Stimulated activated naive B cell treated with anti-CD40 and anti-IgM and Interleukin-4, amounts not matched to agents 10 μg/mL and 1 μg/mL and 100 μg/mL, for 72 hours (primary cell): ENCODE measurements at regions not wholly inside any gene's neighbourhood (a gene's known extent, or its start where the extent isn't known, plus 50 kb on each side); places are given as distances from the start of the nearest gene placed in this dataset.

Experiments
- ATAC-seq, 2 donors: fragments of 150-1000 bp; cut with Tn5 transposase; replicated peaks; 2 replicates each; pipeline ENCODE4 v1.10.0; 2021; ENCODE audit warnings: moderate library complexity in 1 of 2
- DNase-seq: peaks from one replicate; pipeline ENCODE4 v3.0.0; 2021
- H3K27ac Mint-ChIP-seq: one replicate; pipeline ENCODE4 v1.8.0; 2022; ENCODE audit warnings: mild to moderate bottlenecking, mixed read lengths
- H3K27me3 Mint-ChIP-seq, 2 donors: one replicate each; pipeline ENCODE4 v1.8.0; 2022; ENCODE audit warnings: mixed read lengths in 2 of 2
- H3K36me3 Mint-ChIP-seq, 2 donors: one replicate each; pipeline ENCODE4 v1.8.0; 2022; ENCODE audit warnings: mixed read lengths in 2 of 2, mild to moderate bottlenecking in 1 of 2
- H3K4me1 Mint-ChIP-seq, 2 donors: one replicate each; pipeline ENCODE4 v1.8.0; 2022; ENCODE audit warnings: mixed read lengths in 2 of 2, mild to moderate bottlenecking in 1 of 2
- H3K4me3 Mint-ChIP-seq, 2 donors: one replicate each; pipeline ENCODE4 v1.8.0; 2022; ENCODE audit warnings: mild to moderate bottlenecking in 2 of 2, mixed read lengths in 2 of 2, moderate library complexity in 1 of 2
- H3K9me3 Mint-ChIP-seq, 2 donors: one replicate each; pipeline ENCODE4 v1.8.0; 2022; ENCODE audit warnings: mixed read lengths in 2 of 2, mild to moderate bottlenecking in 1 of 2

DNA sequence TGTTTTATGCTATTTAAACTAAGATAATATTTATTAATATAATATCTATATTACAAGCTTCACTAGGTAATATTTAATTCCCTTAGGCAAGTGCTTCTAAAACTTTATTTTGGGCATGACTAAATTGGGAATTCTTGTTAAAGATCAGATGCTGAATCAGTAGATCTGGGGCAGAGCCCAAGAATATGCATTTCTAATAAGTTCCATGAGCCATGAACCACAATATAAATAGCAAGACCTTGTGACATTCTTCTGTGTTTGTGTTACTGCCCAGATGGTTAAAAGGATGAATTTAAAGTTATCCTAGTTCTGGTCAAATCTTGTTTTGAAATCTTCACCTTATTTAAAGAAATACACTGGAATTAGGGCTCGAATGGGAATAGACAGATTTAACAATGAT, 258.4 kb upstream of the CACNA2D1 start:
- no peaks in the 10 kb centered on the region for H3K9me3 Mint-ChIP-seq
- H3K4me3 Mint-ChIP-seq = no peak overlapping the region
- ATAC-seq = no peak
- no peaks in the 10 kb centered on the region for H3K4me1 Mint-ChIP-seq
- H3K27me3 Mint-ChIP-seq = no peaks in the 10 kb centered on the region
- H3K27ac Mint-ChIP-seq = no peak overlapping the region
- DNase-seq = no peak
- no peaks in the 10 kb centered on the region for H3K36me3 Mint-ChIP-seq

DNA sequence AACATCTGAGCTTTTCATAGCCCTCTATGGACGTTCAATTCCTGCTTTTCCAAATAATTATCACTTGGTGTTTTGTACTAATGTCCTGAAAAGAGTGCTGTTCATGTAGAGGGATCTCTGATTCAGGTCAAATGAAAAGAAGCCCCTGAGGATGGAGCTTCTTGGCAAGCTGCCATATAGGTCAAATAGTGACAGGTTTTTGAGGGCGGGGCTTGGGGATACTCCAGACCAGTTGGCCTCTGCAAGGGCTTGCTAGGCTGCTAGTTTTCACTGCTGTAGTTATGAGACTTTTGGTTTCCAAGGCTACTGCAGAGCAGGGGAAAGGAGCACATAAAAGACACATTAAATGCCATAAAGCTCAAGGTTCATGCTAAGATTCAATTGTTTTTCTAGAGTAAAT, 257.2 kb upstream of the CACNA2D1 start:
- no peaks in the 10 kb centered on the region for H3K27me3 Mint-ChIP-seq
- H3K4me1 Mint-ChIP-seq = no peaks in the 10 kb centered on the region
- DNase-seq = no peak
- no peaks in the 10 kb centered on the region for H3K9me3 Mint-ChIP-seq
- H3K27ac Mint-ChIP-seq = no peak overlapping the region
- no peak overlapping the region for H3K4me3 Mint-ChIP-seq
- ATAC-seq = no peak
- no peaks in the 10 kb centered on the region for H3K36me3 Mint-ChIP-seq

DNA sequence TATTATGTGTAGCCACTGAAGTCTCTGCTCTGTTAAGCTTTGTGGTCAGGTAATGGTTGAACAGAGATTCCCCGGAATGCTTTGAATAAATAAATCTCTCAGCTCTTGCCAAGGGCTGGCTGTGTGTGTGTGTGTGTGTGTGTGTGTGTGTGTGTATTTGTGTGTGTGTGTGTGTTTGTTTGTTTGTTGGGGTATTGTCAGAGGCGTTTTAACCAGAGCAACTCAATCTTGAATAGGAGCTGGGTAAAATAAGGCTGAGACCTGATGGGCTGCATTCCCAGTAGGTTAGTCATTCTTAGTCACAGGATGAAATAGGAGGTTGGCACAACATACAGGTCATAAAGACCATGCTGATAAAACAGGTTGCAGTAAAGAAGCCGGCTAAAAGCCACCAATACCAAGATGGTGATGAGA, 256.2 kb upstream of the CACNA2D1 start:
- DNase-seq (no peak), ATAC-seq (no peak)
- Mint-ChIP-seq H3K27me3 (no peaks in the 10 kb centered on the region), H3K36me3 (no peaks in the 10 kb centered on the region), H3K4me3 (no peak overlapping the region), H3K27ac (no peak overlapping the region), H3K9me3 (no peaks in the 10 kb centered on the region), H3K4me1 (no peaks in the 10 kb centered on the region)

DNA sequence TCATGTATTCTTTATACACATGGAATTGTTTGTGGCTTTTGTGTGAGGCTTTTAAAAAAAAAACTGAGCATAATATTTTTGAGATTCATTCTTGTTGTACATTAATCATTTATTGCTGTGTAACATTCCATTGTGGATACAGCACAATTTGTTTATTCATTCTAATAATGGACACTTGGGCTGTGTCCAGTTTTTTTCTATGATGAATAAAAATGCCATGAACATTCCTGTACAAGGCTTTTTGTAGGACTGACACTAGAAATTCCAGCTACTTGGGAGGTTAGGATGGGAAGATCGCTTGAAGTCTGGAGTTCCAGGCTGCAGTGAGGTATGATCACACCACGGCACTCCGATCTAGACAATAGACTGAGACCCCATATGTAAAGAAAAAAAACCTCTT, 254.3 kb upstream of the CACNA2D1 start:
- ATAC-seq = no peak
- no peak for DNase-seq
- Mint-ChIP-seq H3K4me1 (no peaks in the 10 kb centered on the region), H3K27me3 (no peaks in the 10 kb centered on the region), H3K27ac (no peak overlapping the region), H3K9me3 (no peaks in the 10 kb centered on the region), H3K36me3 (no peaks in the 10 kb centered on the region), H3K4me3 (no peak overlapping the region)

DNA sequence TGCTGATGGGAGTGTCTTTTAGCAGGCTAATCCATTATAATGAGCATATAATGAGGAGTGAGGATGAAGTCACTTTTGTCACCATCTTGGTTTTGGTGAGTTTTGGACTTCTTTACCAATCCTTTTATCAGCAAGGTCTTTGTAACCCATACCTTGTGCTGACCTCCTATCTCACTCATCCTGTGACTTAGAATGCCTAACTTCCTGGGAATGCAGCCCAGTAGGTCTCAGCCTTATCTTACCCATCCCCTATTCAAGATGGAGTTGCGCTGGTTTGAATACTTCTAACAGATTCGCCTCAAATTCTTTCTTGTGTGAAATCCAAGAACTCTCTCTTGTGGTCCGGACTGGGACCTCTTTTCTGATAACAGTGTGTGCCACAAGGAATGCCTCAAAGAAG, 253.1 kb upstream of the CACNA2D1 start:
- Mint-ChIP-seq H3K9me3 (no peaks in the 10 kb centered on the region), H3K4me3 (no peak overlapping the region), H3K4me1 (no peaks in the 10 kb centered on the region), H3K27me3 (no peaks in the 10 kb centered on the region), H3K36me3 (no peaks in the 10 kb centered on the region), H3K27ac (no peak overlapping the region)
- DNase-seq (no peak), ATAC-seq (no peak)

DNA sequence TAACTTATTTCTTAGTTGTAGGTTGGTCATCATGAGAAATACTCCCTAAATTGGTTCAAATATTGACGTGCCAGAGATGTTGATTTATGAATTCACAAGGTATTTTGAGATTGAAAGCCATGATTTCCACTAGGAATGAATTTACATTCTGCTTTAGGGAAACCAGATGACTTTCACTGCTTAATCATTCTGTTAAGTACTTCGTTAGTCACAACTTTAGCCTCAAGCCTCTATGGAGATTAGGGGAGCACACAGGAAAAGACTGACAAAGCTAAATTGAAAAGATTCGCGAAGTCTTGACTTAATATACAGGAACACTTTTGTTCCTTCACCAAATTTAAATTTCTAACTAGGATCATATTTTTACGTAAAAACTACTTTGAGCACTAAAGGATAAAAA, 250.4 kb upstream of the CACNA2D1 start:
- Mint-ChIP-seq H3K4me3 (no peak overlapping the region), H3K9me3 (no peaks in the 10 kb centered on the region), H3K4me1 (no peaks in the 10 kb centered on the region), H3K27me3 (no peaks in the 10 kb centered on the region), H3K27ac (no peak overlapping the region), H3K36me3 (no peaks in the 10 kb centered on the region)
- DNase-seq (no peak), ATAC-seq (no peak)

DNA sequence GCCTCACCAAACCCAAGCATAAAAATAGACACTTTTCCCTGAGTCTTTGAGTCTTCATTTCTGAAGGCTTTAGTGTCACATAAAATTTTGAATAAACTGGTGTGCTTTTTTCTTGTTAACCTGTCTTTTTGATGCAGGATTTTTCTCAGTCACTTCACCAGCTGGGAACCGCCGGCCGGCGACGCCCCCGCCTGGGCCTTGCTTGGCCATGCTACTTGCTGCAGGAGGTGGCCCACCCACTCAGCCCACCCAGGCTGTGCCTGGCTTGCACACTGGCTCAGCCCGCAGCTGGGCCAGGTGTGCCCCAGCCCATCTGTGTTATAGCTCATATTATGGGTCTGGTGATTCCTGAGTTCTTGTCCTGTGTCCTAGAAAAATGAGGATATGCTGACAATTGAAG, 247.4 kb upstream of the CACNA2D1 start:
- Mint-ChIP-seq H3K27ac (no peak overlapping the region), H3K4me3 (no peak overlapping the region), H3K9me3 (no peaks in the 10 kb centered on the region), H3K4me1 (no peaks in the 10 kb centered on the region), H3K36me3 (no peaks in the 10 kb centered on the region), H3K27me3 (no peaks in the 10 kb centered on the region)
- no peak for DNase-seq
- no peak for ATAC-seq

DNA sequence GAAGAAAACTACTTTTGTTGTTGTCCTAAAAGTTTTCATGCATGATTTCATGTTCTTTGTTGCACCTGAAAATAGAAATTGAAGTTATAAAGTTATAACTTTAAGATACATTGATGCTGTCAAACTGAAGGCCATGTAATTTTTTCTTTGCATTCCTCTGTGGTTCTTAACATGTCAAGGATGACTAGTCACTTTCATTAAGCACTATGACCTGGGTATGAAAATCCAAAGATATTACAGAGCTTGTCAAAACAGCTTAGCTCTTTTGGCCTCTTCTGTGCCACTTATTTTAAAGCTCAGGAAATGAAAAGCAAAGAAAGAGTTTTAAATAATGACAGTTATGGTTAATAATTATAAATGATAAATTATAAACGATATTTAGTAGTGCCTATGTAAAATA, 241.6 kb upstream of the CACNA2D1 start:
- Mint-ChIP-seq H3K27ac (no peak overlapping the region), H3K4me1 (no peaks in the 10 kb centered on the region), H3K27me3 (no peaks in the 10 kb centered on the region), H3K36me3 (no peaks in the 10 kb centered on the region), H3K4me3 (no peak overlapping the region), H3K9me3 (no peaks in the 10 kb centered on the region)
- DNase-seq = no peak
- ATAC-seq = no peak

DNA sequence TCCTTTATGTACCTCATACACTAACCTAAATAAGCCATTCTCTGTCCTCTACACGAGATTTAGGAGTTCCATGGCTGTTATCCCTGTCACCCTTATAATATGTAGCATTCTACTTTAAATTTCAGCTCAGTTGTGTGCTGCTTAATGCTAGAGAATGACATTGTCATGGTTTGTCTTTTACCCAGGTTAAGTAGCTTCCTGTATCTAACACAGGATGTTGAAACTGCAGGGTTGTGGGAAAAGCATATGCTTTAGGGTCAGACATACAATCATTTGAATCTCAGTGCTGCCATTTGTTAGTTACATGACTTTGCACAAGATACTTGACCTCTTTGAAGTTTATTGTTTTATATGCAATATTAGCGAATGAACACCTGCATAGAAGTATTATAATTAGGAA, 235.1 kb upstream of the CACNA2D1 start:
- Mint-ChIP-seq H3K27me3 (no peaks in the 10 kb centered on the region), H3K36me3 (no peaks in the 10 kb centered on the region), H3K9me3 (no peaks in the 10 kb centered on the region), H3K27ac (no peak overlapping the region), H3K4me1 (no peaks in the 10 kb centered on the region), H3K4me3 (no peak overlapping the region)
- ATAC-seq (no peak), DNase-seq (no peak)

DNA sequence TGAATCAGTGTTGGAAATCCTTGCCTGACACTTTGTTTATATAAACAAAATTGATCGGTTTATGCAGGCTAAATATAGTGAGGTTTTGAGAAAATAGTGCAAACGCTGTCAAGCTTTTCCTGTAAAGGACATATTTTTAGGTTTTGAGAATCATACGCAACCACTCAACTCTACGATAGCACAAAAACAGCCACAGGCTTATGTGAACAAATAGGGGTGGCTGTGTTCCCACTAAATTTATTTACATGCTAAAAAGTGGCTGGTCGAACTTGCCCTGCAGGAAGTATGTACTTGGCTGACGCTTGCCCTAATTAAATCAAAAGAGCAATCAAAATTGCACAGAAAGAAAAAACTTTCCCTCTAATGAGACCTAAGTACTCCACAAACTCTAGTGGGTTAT, 234.7 kb upstream of the CACNA2D1 start:
- no peak overlapping the region for H3K27ac Mint-ChIP-seq
- no peak overlapping the region for H3K4me3 Mint-ChIP-seq

DNA sequence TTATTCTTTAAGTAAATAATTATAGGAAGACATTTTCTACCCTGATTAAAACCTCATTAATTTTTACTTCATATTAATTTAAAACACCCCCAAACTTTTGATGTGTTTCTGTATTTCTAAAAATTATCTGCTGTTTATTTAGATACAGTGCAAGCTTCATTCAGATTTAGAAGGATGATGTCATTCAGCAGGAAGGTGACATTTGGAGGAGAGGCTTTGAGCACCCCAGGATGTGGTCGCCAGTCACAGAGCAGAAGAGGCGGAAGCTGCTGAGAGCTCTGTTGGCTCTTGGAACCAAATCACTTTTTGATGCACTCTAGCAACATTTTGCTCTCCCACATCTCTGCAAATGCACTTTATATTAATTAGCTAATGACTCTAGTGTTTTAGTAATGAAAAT, 233.9 kb upstream of the CACNA2D1 start:
- Mint-ChIP-seq H3K27ac (no peak overlapping the region), H3K9me3 (no peaks in the 10 kb centered on the region), H3K36me3 (no peaks in the 10 kb centered on the region), H3K4me1 (no peaks in the 10 kb centered on the region), H3K27me3 (no peaks in the 10 kb centered on the region), H3K4me3 (no peak overlapping the region)
- no peak for DNase-seq
- peak; percentile 57 to 68 for ATAC-seq

More for the DNA sequence above, 234.7 kb upstream of the CACNA2D1 start:
- no peak for ATAC-seq
- no peak for DNase-seq
- H3K4me1 Mint-ChIP-seq = no peaks in the 10 kb centered on the region
- H3K27me3 Mint-ChIP-seq = no peaks in the 10 kb centered on the region
- no peaks in the 10 kb centered on the region for H3K36me3 Mint-ChIP-seq
- no peaks in the 10 kb centered on the region for H3K9me3 Mint-ChIP-seq

DNA sequence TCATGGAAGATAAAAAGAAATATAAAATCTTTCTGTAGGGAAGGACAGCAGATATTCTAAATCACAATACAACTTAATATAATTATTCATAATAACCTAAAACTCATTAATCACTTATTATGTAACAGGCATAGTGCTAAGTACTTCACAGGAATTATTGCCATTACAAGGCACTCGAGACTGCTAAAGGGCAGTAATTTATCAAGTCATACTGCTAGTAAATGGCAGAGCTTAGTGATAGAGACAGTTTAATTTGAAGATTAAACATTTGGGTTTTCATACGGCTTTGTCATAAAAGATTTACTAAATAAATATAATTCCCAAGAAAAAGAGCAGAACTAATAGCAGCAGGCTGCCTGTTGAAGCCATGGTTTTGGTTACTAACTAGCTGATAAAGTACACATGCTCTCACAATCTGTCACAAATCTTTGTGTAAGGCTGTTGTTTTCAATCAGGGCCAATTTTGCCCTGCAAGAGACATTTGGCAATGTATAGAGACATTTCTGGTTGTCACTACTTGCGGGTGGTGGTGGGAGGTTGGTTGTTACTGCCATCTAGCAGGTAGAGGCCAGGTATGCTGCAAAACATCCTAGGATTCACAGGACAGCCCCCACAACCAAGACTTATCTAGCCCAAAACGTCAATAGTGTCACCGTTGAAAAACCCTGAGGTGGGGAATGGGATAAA, 233.3 kb upstream of the CACNA2D1 start:
- Mint-ChIP-seq H3K9me3 (no peaks in the 10 kb centered on the region), H3K36me3 (no peaks in the 10 kb centered on the region), H3K27me3 (no peaks in the 10 kb centered on the region), H3K4me1 (no peaks in the 10 kb centered on the region), H3K4me3 (no peak overlapping the region), H3K27ac (no peak overlapping the region)
- no peak for ATAC-seq
- DNase-seq = no peak

DNA sequence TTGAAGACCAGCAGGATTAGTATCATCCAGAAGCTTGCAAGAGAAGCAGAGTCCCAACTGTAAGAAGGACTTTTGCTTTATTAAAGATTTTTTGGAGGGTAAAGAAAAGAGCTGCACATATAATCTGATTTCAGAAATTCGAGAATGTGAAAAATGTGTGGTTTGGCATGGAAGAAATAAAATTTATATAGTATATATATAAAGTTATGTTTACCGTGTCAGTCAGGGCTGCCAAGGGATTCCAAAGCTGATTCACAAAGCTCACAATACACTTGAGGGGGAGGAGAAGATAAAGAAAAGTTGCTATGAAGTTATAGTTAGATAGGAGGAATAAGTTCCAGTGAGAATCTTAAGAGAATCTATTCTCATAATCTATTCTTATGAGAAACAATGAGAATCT, 231.8 kb upstream of the CACNA2D1 start:
- no peaks in the 10 kb centered on the region for H3K9me3 Mint-ChIP-seq
- no peaks in the 10 kb centered on the region for H3K27me3 Mint-ChIP-seq
- ATAC-seq (no peak), DNase-seq (no peak)
- H3K27ac Mint-ChIP-seq = no peak overlapping the region
- no peak overlapping the region for H3K4me3 Mint-ChIP-seq
- H3K36me3 Mint-ChIP-seq = no peaks in the 10 kb centered on the region
- H3K4me1 Mint-ChIP-seq = no peaks in the 10 kb centered on the region

DNA sequence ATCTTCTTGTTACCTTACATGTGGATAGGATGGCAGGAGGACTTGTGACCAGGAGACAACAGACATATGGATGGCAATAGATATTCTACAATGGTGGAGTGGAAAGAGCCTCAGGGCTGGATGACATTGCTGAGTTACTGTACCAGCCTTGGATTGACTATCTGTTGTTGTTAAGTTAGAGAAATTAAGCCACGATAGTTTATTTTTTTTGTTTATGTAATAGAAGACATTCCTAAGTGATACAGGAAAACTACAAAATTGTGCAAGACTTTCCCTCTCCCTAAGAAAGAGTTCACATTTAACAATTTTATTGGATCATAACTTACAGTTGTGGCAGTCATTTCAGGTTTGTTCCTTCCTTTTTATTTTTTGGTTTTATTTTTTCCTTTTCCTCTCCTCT, 230.7 kb upstream of the CACNA2D1 start:
- Mint-ChIP-seq H3K4me1 (no peaks in the 10 kb centered on the region), H3K27me3 (no peaks in the 10 kb centered on the region)

DNA sequence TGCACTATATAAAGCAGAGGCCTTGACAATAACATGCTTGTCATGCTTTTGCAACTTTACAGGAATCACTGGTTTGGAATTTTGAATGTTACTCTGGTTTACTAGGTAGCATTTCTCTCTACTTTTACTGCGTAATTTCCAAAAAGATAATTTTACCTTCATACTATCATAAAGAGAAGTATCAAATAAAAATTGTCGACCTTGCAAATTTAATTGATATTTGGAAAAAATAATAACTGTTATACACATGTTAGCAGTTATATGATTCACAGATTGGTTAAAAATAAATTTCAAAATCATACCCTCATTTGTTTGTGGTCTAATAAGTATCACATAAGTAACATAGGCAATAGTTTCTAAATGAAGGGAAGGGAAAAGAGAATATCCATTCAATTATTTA, 228.5 kb upstream of the CACNA2D1 start:
- DNase-seq = no peak
- Mint-ChIP-seq H3K27me3 (no peaks in the 10 kb centered on the region), H3K36me3 (no peaks in the 10 kb centered on the region), H3K4me3 (no peak overlapping the region), H3K27ac (no peak overlapping the region), H3K9me3 (no peaks in the 10 kb centered on the region), H3K4me1 (no peaks in the 10 kb centered on the region)
- no peak for ATAC-seq

More for the DNA sequence above, 230.7 kb upstream of the CACNA2D1 start:
- Mint-ChIP-seq H3K36me3 (no peaks in the 10 kb centered on the region), H3K4me3 (no peak overlapping the region), H3K27ac (no peak overlapping the region), H3K9me3 (no peaks in the 10 kb centered on the region)
- ATAC-seq (no peak), DNase-seq (no peak)

DNA sequence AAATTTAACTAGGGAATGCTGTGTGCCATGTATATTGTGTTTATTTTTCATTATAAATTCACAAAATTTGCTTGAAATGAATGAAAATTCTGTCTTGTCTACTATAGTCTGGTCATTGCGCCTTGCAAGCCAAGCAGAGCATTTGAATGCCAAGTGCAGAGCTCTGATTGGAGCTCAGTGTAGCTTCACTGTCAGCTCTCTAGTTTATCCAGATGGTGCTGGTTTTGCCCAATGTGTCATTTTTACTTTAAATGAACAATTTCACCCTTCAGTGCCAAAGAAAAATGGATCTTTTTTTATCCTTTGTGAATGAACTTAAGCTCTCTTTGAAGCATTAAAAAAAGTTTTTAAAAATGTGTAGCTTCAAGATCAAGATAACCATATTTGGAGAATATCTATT, 225.6 kb upstream of the CACNA2D1 start:
- Mint-ChIP-seq H3K36me3 (no peaks in the 10 kb centered on the region), H3K4me1 (no peaks in the 10 kb centered on the region), H3K27ac (no peak overlapping the region), H3K4me3 (no peak overlapping the region), H3K27me3 (no peaks in the 10 kb centered on the region), H3K9me3 (no peaks in the 10 kb centered on the region)
- DNase-seq = no peak
- no peak for ATAC-seq
